ENCODE measurements at regions not wholly inside any gene's neighbourhood (a gene's known extent, or its start where the extent isn't known, plus 50 kb on each side); places are given as distances from the start of the nearest gene placed in this dataset.

- TF ChIP-seq GATA2 (IDR thresholded peaks at IDR 0.05; ENCODE audit: low read depth, low read length): no peak
- no peak for TF ChIP-seq GATA3 (IDR thresholded peaks at IDR 0.05; ENCODE audit: low read depth, low read length)
Observed at GRCh38 chr4:124030147-124030546, 633.6 kb downstream of the SPRY1 start.

Data from SH-SY5Y (cell line).